GM12874 (cell line): ENCODE measurements at regions not wholly inside any gene's neighbourhood (a gene's known extent, or its start where the extent isn't known, plus 50 kb on each side); places are given as distances from the start of the nearest gene placed in this dataset.

ENCODE experiments used
- CTCF ChIP-seq: IDR thresholded peaks from 2 replicates; pipeline ENCODE4 v1.5.1; 2011; ENCODE audit warnings: low read depth, mild to moderate bottlenecking, control low read depth, low read length, moderate library complexity; ENCODE audit not compliant: insufficient read depth

- TF ChIP-seq CTCF, result no peak
Observed at GRCh38 chr2:155157711-155158110, 459.2 kb downstream of the KCNJ3 start.

GRCh38 chr2:155157065-155157464 is 458.6 kb downstream of the KCNJ3 start:
- no peak for TF ChIP-seq CTCF

GRCh38 chr2:155151945-155152344 is 453.4 kb downstream of the KCNJ3 start:
- TF ChIP-seq CTCF, result no peak

DNA sequence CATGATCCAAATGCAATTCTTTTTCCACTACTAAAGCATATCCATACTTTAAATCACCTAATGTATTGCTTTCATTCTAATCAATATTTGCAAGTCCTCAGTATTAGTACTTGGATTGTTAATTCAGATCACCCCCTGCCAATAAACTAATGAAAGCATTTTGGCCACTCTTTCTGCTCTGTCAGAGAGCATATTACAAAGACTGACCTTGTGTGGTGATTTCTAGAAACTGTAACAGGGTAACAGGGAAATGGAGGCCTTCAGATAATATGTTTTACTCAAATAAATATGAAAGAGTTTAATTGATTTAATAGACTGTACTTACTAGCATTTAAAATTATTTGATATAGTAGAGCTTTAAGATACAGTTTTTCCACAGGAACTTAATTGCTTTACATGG is 453.0 kb downstream of the KCNJ3 start:
- no peak for TF ChIP-seq CTCF

- no peak for TF ChIP-seq CTCF
Observed at GRCh38 chr2:155145758-155146229, 447.3 kb downstream of the KCNJ3 start.

DNA sequence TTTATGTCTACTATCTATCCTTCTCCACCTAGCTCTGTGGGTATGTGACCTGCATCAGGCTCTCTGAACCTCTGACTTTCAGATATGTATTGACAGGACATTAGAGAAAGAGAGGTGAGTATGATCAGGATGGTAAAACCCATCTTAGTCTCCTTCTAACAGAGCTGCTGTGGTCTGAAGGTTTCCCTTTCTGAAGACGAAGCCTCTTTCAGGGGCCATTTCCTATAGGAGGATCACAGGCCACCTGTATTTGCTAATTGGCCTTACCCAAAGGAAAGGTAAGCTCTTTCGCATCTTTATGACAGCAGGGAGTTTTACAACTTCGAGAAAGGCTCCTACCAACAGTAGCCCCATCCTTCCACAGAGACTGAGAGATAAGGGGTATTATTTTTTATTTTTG is 442.9 kb downstream of the KCNJ3 start:
- TF ChIP-seq CTCF, result no peak

- TF ChIP-seq CTCF, result no peak
Observed at GRCh38 chr2:155125585-155126230, 427.2 kb downstream of the KCNJ3 start.

DNA sequence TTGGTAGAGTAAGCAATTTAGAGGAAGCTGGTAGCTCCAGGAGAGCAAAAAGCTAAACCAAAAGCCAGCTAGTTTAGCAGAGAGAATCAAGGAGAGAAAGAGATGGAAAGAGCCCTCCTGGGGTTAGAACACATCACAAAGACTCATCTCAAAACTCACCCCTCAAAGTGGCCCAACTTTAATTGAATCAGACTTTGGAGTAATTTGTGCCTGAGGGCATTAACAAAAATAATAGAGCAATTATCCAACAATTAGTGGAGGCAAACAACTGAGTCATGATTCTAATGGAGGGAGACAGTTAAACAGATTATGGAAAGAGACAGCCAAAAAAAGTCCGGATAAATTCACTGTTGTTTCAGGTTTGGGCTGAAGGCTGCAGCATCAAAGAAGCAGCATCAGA is 417.4 kb downstream of the KCNJ3 start:
- no peak for TF ChIP-seq CTCF
